GM12891 (cell line): ENCODE measurements at regions not wholly inside any gene's neighbourhood (a gene's known extent, or its start where the extent isn't known, plus 50 kb on each side); places are given as distances from the start of the nearest gene placed in this dataset.

Source experiments
- PAX5 ChIP-seq: IDR thresholded peaks from 2 replicates; pipeline ENCODE4 v1.6.1; 2011; ENCODE audit warnings: low read length, moderate library complexity, mild to moderate bottlenecking; ENCODE audit not compliant: insufficient read depth, severe bottlenecking
- POLR2A ChIP-seq: IDR thresholded peaks from 2 replicates; pipeline ENCODE4 v1.6.1; 2011; ENCODE audit warnings: low read depth, low read length, control low read depth
- POLR2AphosphoS5 ChIP-seq: IDR thresholded peaks from 2 replicates; pipeline ENCODE4 v1.6.1; 2011; ENCODE audit warnings: low read depth, low read length, control low read depth

DNA sequence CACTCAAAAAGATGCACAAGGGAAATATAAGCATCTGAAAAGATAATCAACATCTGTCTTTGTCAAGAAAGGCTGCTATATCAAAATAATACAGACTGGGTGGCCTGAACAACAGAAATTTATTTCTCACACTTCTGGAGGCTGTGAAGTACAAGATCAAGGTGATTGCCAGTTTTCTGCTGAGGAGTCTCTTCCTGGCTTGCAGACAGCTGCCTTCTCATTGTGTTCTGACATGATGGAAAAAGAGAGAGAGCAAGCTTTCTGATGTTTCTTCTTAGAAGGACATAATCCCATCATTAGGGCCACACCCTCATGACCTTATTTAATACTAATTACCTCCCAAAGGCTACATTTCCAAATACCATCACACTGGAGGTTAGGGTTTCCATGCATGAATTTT lies 1573.3 kb downstream of the SI start:
- TF ChIP-seq POLR2A, result no peak
- no peak for TF ChIP-seq POLR2AphosphoS5
- no peak for TF ChIP-seq PAX5
